Tongue (tissue), 1 donor: ENCODE measurements at regions not wholly inside any gene's neighbourhood (a gene's known extent, or its start where the extent isn't known, plus 50 kb on each side); places are given as distances from the start of the nearest gene placed in this dataset.
"Not testable (repeated sequence)": the region's sequence is repeated elsewhere in the genome, so short reads cannot be mapped to it uniquely, and the experiment has no call there.

ENCODE experiments used
- DNase-seq: peaks from one replicate; pipeline ENCODE4 v3.0.0-alpha.2; 2015

DNA sequence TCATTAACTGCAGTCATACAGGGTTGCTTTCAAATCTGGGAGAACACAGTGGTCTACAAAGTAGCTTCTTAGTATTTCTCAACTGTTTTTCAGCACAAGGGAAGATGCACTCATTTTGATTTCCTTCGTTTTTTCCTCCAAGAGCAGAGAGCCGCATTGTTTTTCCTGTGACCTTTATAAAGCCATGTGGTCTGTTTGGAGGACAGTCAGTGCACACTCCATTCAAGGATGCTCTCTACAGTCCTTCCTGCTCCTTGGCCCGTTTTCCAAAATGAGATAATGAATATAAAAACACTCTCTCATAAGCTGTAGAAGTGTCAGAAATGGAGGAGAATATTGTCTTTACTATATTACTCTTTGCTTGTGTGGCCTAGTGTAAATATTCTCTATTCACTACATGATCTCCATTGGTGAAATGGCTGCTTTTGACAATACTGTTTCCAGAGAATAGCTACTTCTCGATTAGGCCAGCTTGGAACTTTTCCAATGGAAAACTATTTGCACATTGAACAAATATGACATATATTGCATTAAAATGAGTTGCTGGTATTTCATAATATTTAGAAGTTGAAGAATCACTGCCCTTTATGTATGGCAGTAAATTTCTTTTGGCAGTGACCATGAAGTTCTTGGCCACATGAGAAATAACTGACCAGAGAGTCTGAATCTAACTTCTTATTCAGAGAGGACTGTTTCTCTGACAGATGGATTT lies 393.1 kb upstream of the RGS6 start:
- no peak for DNase-seq

DNA sequence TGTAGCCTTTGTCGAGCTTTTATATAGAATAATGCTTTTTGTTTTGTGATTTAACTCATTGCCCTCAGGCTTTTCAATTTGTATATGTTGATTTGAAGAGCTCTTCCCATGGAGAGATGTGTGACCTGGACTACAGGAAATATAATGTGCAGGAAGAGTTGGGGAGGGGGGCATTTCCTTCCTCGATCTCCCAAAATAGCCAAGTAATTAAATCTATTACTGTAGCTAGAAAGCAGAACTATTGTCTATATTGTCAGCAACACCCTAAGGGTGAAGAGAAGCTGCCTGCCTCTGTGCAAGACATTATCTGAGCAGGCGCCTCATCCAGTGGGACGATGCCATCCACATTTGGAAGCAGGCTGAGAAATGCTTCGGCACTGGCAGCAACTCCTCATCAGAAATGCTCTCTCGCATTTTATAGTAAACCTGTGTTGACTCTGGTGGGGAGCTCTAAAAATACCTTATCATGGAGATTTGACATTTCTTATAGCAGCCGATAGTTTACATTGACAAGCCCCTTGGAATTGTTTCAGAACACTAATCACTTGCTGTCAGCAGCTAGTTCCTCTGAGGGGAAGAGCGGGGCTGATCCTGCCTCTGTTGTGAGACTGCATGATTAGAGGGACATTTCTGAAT lies 392.5 kb upstream of the RGS6 start:
- no peak for DNase-seq

DNA sequence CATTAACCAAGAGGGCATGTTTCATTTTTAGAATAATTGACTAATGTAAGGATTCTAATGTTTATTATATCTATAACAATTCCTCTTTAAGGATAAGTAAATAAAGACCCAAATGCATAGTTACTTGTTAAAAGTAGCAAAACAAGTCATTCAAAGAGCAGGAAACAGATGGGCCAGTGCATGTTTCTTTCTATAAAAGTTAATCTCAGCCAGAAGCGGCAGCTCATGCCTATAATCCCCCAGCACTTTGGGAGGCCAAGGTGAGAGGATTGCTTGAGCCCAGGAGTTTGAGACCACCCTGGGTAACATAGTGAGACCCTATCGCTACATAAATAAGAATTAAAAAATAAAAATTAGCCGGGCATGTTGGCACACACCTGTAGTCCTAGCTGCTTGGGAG lies 391.0 kb upstream of the RGS6 start:
- peak; percentile 15 for DNase-seq

DNA sequence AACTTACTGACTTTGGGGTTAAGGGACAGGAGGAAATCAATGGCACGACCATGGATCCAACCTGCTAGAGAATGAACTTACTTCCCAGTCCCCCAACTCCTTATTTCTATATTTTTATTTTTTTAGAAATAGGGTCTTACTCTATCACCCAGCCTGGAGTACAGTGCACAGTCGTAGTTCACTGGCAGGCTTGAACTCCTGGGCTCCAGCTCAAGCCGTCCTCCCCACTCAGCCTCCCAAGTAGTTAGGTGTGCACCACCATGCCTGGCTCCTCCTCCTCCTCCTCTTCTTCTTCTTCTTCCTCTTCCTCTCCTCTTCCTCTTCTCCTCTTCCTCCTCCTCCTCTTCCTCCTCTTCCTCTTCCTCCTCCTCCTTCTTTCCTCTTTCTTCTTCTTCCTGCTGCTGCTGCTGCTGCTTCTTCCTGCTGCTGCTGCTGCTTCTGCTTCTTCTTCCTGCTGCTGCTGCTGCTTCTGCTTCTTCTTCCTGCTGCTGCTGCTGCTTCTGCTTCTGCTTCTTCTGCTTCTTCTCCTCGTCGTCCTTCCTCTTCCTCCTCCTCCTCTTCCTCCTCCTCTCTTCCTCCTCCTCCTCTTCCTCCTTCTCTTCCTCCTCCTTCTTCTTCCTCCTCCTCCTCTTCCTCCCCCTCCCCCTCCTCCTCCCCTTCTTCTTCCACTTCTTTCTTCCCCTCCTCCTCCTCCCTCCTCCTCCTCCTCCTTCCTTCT lies 390.1 kb upstream of the RGS6 start:
- no peak for DNase-seq

GRCh38 chr14:71549421-71550050 lies 382.7 kb upstream of the RGS6 start:
- no peak for DNase-seq

DNA sequence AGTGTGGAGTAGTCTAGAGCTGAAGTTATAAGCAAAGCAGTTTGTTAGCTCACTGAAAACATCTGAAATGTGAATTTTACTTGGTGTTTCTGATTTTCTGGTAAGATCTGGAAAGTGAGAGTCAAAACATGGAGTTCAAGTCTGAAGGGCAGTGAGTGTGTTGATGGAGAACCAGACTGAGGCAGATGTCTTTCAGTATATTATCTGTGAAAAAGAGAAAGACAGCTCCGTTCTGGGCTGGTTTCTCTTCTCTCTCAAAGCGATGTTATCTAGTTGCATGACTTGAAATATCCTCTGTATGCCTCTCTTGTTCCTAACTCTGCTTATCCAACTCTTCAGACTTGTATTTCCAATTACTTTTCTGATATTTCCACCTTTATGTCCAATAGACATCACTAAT lies 381.9 kb upstream of the RGS6 start:
- DNase-seq = no peak

DNA sequence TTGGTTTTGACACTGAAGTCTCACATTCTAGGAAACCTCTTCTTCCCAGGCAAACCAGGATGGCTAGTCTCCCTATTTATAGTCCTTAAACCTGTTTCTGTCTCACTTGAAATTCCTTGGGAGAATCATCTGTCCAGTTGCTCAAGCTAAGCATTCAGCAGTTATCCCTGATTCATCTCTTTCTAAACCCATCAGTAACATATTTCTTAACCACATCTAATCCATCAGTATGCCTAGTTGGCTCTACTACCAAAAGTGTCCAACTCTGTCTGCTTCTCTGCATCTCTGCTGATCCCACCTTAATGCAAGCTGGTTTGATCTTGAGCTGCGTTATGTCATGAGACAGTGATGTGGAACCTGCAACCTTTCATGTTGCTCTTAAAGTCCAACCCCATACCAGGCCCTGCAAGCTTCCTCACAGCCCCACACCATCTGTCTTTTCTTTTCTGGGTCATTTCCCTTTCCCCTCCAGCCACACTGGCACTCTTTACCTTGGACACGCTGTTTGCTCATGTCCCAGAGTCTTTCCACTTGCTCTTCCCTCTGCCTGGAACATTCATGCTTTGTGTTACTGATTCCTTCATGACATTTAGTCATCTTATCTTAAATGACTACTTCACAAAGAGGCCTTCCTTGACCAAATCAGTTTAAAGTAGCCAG lies 380.8 kb upstream of the RGS6 start:
- no peak for DNase-seq

GRCh38 chr14:71552809-71553208 lies 379.4 kb upstream of the RGS6 start:
- no peak for DNase-seq

GRCh38 chr14:71553779-71554178 lies 378.4 kb upstream of the RGS6 start:
- no peak for DNase-seq

GRCh38 chr14:71554323-71554722 lies 377.9 kb upstream of the RGS6 start:
- DNase-seq = no peak

DNA sequence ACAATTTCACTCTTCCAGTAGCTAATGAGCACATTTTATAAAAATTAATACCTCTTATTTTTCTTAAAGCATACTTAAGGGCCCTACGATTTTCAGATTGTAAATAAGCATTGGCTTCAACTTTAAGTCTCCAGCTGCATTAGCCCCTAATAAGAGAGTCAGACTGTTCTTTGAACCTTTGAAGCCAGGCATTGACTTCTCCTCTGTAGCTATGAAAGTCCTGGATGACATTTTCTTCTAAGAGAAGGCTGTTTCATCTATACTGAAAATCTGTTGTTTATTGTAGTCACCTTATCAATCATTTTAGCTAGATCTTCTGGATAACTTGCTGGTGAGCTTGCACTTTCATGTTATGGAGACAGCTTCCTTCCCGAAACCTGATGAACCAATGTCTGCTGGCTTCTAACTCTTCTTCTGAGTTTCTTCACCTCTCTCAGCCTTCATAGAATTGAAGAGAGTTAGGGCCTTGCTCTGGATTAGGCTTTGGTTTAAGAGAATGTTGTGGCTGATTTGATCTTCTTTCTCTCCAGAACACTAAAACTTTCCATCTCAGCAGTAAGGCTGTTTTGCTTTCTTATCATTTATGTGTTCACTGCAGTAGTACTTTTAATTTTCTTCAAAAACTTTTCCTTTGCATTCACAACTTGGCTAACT lies 377.1 kb upstream of the RGS6 start:
- no peak for DNase-seq

- DNase-seq = no peak
Observed at GRCh38 chr14:71555654-71556559, 376.3 kb upstream of the RGS6 start.

- DNase-seq = no peak
Observed at GRCh38 chr14:71556730-71557129, 375.5 kb upstream of the RGS6 start.

GRCh38 chr14:71557351-71557750 lies 374.9 kb upstream of the RGS6 start:
- no peak for DNase-seq

- DNase-seq = not testable (repeated sequence)
Observed at GRCh38 chr14:71558943-71559342, 373.3 kb upstream of the RGS6 start.

DNA sequence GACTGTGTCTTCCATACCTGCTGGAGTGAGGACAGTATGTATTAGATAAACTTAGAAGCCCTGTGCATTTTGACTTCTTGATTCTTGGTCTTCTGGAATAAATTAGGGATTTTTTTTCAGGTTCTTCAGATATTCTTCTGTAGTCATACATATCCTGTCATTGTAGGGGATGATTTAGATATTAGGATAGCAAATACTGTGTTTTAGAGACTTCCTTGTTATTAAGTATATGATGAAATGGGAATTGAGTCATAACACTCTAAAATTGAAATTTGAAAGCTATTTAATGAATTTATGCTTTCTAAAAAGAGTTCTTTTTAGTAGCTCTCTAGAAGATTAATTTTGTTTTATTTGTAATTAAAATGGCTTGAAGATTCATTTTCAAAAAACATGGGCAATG lies 371.5 kb upstream of the RGS6 start:
- DNase-seq = no peak

- DNase-seq = no peak
Observed at GRCh38 chr14:71563492-71564153, 368.6 kb upstream of the RGS6 start.

- no peak for DNase-seq
Observed at GRCh38 chr14:71566276-71566675, 366.0 kb upstream of the RGS6 start.

- DNase-seq = not testable (repeated sequence)
Observed at GRCh38 chr14:71567499-71568133, 364.6 kb upstream of the RGS6 start.

DNA sequence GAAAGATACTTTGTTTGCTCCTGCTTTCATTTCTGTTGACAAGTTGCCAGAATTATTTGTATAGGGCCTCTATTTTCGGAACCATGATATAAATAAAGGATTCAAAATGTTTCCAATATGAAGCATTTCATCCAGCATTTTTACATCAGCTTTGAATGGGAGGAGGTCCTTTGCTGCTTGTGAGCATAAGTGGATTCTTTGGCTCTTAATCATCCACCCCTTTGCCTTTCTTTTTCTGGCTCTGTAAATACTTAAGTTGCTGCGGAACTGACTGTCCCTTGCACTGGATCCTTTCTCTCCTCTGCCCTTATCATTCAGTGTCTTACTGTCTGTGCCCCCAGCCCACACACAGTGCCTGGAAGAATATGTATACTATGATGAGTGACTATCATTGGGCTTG lies 357.3 kb upstream of the RGS6 start:
- peak; percentile 56 for DNase-seq
